Hypothalamus (tissue), 51 donors: ENCODE measurements at regions not wholly inside any gene's neighbourhood (a gene's known extent, or its start where the extent isn't known, plus 50 kb on each side); places are given as distances from the start of the nearest gene placed in this dataset.

ENCODE experiments used
- DNase-seq, 51 donors: peaks; one replicate each; lab custom pipeline; 2025; lab: John Stamatoyannopoulos, UW

DNA sequence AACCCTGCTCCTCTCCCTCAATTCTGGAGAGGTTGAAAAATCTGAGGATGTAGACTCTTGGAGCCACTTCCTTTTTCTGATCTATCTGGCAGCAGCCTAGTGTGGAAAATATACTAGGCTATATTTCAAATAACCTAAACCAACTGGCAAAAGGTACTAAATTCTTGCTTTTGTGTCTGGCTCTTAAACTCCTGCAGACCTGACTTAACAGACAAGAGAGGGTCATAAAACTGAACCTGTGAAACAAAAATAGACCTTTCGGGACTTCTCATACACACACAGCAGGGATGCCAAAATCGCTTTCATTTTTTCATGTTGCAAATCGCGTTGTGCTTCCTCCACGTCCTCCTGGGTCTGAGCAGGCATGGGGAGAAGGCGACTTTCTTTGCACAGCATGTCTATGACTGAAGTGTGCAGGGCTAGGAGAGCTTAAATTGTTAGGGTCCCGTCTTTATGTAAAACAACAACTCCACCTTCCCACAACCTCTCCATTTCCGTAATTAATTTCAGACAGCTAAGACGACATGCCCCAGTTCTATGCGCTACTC is 520.7 kb upstream of the PSMD7 start:
- no peak for DNase-seq

DNA sequence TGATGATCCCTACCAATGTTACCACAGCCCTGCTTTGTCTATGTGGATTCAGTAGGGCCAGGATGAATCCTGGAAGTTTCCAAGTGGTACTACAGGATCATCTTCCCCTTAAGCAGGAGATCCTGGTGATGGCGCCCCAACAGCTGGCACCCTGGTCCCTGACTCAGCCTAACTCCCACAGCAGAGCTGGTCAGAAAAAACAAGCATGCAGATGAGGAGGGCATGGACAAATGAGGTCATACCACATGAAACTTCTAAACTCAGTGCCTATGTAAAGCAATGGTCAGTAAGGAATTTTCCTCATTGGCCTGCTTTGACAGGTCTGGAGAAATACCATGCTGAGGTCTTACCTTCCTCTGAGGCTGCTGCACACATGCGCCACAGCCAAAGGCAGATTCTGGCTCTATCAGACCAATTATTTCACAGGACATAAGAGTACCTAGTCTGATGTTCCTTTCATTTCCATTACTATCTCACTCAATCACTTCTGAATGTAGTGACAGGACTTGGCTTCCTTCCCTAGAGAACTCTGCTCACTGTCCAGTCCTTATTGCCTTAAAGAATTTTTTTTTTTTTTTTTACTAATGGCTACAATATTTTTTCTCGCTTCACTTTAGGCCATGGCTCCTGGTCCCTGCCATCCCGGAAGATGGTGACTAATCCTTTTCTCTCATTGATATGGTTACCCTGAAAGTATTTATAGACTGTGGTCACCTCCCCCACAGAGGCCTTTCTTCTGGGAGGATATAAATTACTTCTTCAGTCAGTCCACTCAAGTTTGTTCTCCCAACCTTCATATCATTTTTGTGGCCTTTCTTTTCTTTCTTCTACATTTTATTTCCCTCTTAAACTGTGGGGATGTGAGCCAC is 525.2 kb upstream of the PSMD7 start:
- DNase-seq, result no peak

DNA sequence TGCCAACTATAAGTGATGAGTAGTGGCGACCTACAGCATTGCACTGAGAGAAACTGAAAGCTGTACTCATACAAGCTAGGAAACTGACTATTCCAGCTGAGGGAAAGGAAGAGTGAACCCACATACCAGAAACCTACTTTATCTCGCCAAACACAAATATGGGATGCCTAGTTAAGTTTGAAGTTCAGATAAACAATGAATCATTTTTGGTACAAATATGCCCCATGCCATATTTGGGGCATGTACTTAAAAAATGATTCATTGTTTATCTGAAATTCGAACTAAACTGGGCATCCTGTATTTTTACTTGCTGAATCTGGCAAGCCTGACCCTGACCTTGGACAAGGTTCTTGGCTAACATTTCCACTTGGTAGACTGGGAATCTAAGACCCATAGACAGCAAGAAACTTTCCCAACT is 527.8 kb upstream of the PSMD7 start:
- no peak for DNase-seq

GRCh38 chr16:73764321-73764720 is 532.3 kb upstream of the PSMD7 start:
- DNase-seq, result no peak

DNA sequence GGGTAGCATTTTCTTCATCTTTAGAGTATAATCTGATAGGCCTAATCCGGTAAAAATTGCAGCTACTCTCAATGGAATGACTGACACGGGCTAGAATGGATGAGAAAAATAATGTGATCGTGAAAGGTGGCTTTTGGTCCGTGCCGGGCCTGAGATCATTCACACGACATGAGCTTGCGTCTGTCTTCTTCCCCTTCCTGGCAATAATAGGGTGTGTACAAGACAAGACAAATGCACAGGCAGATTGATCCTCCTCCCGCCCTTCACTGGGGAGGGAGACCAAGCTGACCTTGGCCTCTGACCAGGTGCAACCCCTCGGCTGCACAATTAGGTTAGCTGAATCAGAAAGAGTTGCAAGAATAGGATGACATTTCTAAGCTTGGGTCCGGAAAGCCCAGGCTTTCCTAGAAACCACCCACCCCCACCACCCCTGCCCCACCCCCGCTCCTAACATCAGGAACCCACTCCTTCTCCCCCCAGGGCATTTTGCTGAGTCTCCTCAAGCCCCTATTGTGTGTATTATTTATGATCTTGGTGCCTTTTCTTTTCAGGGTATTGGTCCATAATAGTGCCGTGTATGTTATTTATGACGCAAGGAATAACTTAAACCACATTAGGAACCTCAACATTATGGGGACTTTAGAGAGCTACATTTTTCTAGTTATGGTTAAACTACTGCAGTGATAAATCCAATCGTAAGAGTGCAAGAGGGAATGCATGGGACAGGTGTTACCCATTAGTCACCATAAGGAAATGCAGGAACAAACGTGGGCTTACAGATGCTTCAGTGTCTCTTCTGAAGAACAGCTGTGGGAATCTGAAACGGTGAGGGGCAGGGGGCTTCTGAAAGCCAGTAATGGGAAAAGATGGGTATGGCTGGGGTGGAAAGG is 540.1 kb upstream of the PSMD7 start:
- DNase-seq, result no peak

GRCh38 chr16:73753931-73754330 is 542.7 kb upstream of the PSMD7 start:
- no peak for DNase-seq

DNA sequence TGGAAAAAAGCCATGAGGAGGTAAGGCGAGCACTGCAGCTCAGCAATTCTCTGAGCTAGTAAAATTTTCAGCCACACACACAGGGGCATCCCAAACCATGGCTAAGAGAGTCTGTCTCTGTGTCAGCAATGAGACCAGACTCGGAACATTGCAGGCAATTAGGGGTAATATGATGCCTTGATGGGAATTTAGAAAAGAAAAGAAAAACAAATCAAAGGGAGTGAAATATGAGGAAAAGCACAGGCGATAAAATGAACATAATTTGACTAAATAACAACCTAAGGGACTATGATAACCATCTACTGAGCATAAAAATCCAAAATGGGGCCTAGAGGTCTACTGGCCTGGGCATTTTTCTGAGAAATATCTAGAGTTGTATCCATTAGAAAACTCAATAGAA is 546.0 kb upstream of the PSMD7 start:
- no peak for DNase-seq

DNA sequence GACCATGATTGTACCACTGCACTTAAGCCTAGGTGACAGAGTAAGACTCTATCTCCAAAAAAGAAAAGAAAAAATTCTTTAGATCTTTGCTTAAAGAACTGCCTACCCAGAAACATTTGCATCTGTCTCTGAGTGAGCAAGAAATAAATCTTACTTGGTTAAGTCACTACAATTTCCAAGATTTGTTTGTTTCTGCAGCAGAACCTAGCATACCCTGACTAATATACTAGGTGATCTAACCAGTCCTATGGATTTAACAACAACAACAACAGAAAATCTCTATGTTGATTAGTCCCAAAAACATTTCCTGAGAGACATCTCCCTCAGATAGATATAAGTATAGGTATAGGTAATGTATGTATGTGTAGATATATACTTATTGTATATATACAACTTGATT is 549.3 kb upstream of the PSMD7 start:
- DNase-seq, result no peak

DNA sequence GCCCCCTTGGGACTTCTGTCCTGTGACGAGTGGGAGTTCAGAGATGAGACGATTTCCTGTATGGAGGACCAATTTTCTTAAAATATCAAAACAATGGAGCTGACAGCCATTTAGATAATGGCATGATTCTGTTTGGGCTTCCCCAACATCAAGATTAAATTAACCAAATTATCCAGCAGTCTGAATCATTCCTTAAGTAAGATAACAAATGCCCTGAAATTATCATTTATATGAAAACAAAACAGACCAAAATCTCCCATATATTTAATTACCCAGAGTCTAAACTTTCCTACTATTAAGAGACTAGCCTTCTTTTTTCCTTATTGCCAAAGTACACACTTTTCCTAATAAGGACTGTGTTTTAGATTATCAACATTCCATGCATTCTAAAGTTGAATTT is 550.1 kb upstream of the PSMD7 start:
- DNase-seq, result no peak

GRCh38 chr16:73743665-73744496 is 552.7 kb upstream of the PSMD7 start:
- peak in 1 of 51 donors; percentile 1 for DNase-seq

DNA sequence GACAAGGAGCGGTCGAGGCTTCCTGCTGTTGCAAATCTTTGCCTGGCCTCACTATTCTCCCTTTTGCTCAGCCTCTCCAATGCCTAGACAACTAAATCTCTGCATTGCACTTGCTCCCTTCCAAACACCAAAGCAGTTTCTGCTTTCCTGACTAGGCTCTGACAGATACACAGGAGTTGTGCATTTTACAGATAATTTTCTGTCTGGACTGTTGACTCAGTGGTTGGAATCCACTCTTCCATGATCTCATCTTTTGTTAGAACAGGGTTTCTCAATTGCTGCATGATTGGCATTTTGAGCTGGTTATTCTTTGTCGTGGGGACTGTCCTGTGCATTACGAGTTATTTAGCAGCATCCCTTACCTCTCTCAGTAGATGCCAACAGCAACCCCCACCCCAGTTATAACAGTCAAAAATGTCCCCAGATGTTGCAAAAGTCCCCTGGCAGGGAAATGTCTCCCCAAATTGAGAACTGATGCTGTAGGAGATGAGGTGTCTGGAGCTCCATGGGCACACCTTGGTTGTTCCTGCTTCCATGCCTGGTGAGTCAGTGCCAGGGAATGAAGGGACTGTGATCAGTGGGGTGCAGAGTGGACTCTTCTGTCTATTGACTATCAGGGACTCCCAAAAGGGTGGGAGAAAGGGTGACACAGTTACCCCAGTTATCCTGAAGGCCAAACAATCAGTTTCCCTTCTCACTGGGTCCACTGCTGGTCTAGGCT is 557.4 kb upstream of the PSMD7 start:
- DNase-seq, result no peak

DNA sequence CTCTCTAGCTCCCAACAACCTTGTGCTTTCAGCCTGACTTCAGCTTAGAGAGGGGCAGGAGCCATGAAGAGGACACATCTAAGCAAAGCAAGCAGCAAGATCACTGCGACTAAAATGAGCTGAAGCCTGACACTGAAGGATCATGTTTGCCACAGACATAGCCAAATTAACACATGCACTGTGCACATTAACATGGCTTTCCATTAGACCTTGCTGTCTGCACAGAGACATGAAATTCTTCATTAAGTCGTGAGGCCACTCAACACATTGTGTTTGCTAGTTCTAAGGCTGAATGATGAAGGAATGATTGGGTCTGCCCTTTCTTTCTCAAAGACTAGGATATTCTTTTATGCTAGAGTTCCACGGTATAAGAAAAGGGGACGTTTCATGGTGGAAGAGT is 558.3 kb upstream of the PSMD7 start:
- DNase-seq, result no peak

DNA sequence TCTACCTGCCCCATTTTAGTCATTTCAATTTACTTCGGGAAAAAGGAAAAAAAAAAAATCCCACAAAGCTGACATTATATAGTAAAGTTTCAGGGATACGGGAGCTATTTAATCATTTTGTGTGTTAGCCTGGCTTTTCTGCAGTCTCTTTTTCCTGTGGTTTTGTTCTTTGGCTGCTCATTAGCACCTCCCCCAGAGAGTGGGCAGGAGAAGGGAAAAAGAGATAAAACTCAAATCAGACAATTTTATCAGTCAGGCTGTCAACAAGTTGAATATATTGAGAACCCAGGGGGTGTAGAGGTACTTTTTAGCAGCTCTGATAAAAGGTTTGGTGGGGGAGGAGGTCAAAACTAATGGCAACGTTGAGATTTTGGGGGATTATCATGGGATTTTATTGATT is 559.0 kb upstream of the PSMD7 start:
- DNase-seq, result no peak

DNA sequence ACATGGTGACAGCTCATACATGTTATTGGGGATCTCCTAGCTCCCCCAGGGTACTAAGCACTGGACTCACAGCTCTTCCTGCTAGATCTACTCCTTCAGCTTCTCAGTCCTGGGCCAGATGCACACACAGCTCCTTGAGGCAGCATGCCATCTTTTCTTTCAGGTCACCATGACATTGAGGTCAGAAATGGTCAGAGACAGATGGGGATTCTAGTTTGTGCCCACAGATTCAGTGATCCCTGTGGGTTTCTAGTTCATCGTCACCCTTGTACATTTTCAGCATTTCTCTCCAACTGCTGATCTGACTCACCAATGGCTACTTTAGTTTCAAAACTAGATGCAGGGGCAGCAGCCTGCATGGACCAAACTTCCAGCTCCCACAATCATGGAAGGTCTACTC is 560.7 kb upstream of the PSMD7 start:
- DNase-seq, result no peak

GRCh38 chr16:73735018-73735417 is 561.6 kb upstream of the PSMD7 start:
- no peak for DNase-seq

DNA sequence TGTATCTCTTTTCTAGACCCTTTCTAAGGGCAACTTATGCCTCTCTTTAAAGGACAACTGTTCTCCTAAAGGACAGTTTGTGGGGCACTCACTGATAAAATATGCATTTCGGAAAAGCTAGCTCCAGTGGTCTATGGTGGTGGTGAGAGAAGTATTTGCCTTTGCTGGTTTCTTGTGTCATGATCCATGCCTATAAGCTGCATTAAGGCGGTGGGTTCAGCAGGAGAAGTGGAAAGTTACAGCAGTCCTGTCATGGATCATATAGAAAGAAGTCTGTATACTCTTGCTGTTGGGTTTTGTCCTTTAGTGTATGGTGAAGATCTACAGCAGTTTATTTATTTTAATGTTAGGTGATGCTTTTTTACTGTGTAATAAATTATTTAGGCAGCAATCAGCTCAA is 563.9 kb upstream of the PSMD7 start:
- no peak for DNase-seq

DNA sequence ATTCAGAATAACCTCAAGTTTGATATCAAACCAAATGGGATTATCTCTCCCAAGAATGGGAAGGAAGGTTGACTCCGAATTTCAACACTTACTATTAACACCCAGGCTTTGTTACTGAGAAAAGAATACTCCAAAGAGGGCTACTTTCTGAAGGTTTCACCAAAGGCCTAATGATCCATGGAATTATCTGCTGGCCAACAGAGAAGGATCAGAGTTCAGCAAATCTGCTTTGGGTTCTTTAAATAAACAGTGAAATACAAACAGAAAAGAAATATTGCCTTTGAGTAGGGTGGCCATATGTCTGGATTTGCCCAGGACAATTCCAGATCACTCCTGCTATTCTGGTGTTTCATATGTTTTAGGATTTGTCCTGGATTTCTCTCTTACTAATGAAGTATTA is 564.5 kb upstream of the PSMD7 start:
- DNase-seq, result no peak

DNA sequence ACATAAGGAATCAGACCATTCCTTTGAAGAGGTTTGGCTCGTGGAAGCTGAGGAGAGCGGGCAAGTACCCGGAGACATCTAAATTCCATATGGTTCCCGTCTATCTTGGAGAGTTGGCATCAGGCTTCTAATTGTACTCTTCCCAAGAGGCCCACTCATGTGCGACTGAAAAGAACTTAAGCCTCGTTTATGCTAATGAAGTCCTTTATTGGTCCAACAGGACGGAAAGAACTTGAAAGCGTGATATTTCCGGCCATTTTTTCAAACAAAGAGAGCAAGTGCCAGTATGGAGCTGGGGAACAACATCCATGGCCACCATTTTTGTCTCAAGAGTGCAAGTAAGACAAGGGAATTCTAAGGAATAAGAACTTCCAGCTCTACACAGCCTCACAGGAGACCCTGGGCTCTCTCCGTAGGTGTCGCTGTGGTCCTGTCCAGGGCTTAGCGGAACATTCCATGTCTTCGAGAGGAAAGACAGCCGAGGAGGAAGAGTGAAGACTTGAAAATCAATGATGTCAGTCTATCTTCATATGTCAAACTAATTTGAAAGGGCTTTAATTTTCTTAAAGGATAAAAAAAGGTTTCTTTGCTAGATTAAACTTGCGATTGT is 566.0 kb upstream of the PSMD7 start:
- DNase-seq, result no peak

DNA sequence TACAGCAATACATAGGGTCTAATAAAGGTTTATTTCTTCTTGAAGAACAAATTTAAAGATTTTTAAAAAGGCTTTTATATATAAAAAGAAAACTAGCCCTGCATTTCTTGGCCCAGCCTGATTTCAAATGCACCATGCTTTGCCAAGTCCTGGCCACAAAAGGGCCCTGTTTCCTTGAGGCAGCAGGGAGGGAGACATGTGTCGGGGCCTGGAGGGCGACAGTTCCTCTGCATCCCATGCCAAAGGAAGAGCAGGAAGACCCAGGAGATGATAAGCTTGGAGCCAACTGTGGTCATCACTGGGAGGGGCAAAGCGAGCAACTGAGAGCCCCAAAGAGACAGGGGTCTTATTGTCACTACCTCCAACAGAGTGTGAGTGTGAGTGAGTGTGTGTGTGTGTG is 571.5 kb upstream of the PSMD7 start:
- peak in 16 of 51 donors; percentile 3 to 43 (median 18) for DNase-seq

DNA sequence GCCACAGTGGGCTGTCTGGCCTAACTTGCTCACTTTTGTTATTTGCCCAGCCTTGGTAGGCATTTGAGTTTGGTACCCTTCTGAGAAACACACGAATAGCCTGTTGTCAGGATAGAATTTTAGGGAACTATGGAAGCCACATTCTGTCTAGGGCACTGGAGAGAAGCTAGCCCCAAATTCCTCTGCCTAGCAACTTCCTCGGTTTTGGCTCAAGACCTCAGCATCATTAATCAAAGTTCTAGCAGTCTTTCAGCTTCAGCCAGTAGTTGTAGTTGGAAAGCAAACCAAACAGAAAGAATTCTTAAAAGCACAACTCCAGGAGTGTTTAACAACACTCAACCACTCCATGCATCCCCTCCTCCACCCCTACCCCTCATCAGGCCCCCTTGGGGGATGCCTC is 572.1 kb upstream of the PSMD7 start:
- DNase-seq, result no peak
